Esophagus mucosa (tissue), 1 donor: ENCODE measurements at regions not wholly inside any gene's neighbourhood (a gene's known extent, or its start where the extent isn't known, plus 50 kb on each side); places are given as distances from the start of the nearest gene placed in this dataset.
"Not testable (repeated sequence)": the region's sequence is repeated elsewhere in the genome, so short reads cannot be mapped to it uniquely, and the experiment has no call there.

Experiments
- ATAC-seq: fragments of 200-7000 bp; cut with Tn5 transposase; one replicate; pipeline ENCODE4 v1.9.1; 2020
- donor health status: DM: yes; HTN: yes; CAD: no.

GRCh38 chr3:67167481-67167880 lies 169.4 kb downstream of the KBTBD8 start:
- no peak for ATAC-seq

GRCh38 chr3:67171841-67172240 lies 173.7 kb downstream of the KBTBD8 start:
- no peak for ATAC-seq

- ATAC-seq = not testable (repeated sequence)
Observed at GRCh38 chr3:67173130-67173529, 175.0 kb downstream of the KBTBD8 start.

GRCh38 chr3:67176396-67176795 lies 178.3 kb downstream of the KBTBD8 start:
- no peak for ATAC-seq

- ATAC-seq = no peak
Observed at GRCh38 chr3:67192466-67192865, 194.4 kb downstream of the KBTBD8 start.

- ATAC-seq = no peak
Observed at GRCh38 chr3:67196677-67197076, 198.6 kb downstream of the KBTBD8 start.

GRCh38 chr3:67198374-67198773 lies 200.3 kb downstream of the KBTBD8 start:
- ATAC-seq = no peak

- ATAC-seq = no peak
Observed at GRCh38 chr3:67200618-67201017, 202.5 kb downstream of the KBTBD8 start.

GRCh38 chr3:67201026-67201425 lies 202.9 kb downstream of the KBTBD8 start:
- no peak for ATAC-seq

- no peak for ATAC-seq
Observed at GRCh38 chr3:67202053-67202452, 203.9 kb downstream of the KBTBD8 start.

- no peak for ATAC-seq
Observed at GRCh38 chr3:67204951-67205350, 206.8 kb downstream of the KBTBD8 start.

GRCh38 chr3:67215690-67216089 lies 217.6 kb downstream of the KBTBD8 start:
- no peak for ATAC-seq

GRCh38 chr3:67227030-67227429 lies 228.9 kb downstream of the KBTBD8 start:
- no peak for ATAC-seq

GRCh38 chr3:67228136-67228535 lies 230.0 kb downstream of the KBTBD8 start:
- ATAC-seq = no peak

GRCh38 chr3:67232642-67233041 lies 234.5 kb downstream of the KBTBD8 start:
- ATAC-seq = no peak

GRCh38 chr3:67239353-67239752 lies 241.2 kb downstream of the KBTBD8 start:
- ATAC-seq = no peak

- ATAC-seq = no peak
Observed at GRCh38 chr3:67241084-67241483, 243.0 kb downstream of the KBTBD8 start.

GRCh38 chr3:67244130-67244529 lies 246.0 kb downstream of the KBTBD8 start:
- no peak for ATAC-seq

- no peak for ATAC-seq
Observed at GRCh38 chr3:67245545-67245944, 247.4 kb downstream of the KBTBD8 start.

- no peak for ATAC-seq
Observed at GRCh38 chr3:67248726-67249125, 250.6 kb downstream of the KBTBD8 start.

- ATAC-seq = not testable (repeated sequence)
Observed at GRCh38 chr3:67252906-67253305, 254.8 kb downstream of the KBTBD8 start.

- ATAC-seq = no peak
Observed at GRCh38 chr3:67278015-67278618, 280.0 kb downstream of the KBTBD8 start.

- ATAC-seq = no peak
Observed at GRCh38 chr3:67286586-67286985, 288.5 kb downstream of the KBTBD8 start.

GRCh38 chr3:67288466-67289106 lies 290.5 kb downstream of the KBTBD8 start:
- no peak for ATAC-seq

- ATAC-seq = no peak
Observed at GRCh38 chr3:67289626-67290025, 291.5 kb downstream of the KBTBD8 start.
